Keratinocyte (primary cell): ENCODE measurements at regions not wholly inside any gene's neighbourhood (a gene's known extent, or its start where the extent isn't known, plus 50 kb on each side); places are given as distances from the start of the nearest gene placed in this dataset.

Experiments
- DNase-seq: peaks from one replicate; pipeline ENCODE4 v3.0.0-alpha.2; 2011; ENCODE audit warnings: low read depth, missing footprints, low spot score
- FAIRE-seq: peaks from 2 replicates; lab custom pipeline; 2011; peaks lifted over from hg19 to GRCh38; lab: Jason Lieb, UNC
- H2AFZ ChIP-seq: 2 replicates; pipeline ENCODE4 v1.6.0; 2012; ENCODE audit warnings: low read length, control low read depth, inconsistent platforms; ENCODE audit not compliant: control insufficient read depth
- H3K27ac ChIP-seq: 2 replicates; pipeline ENCODE4 v1.5.1; 2011; ENCODE audit warnings: low read length; ENCODE audit not compliant: control insufficient read depth, insufficient read depth
- H3K27me3 ChIP-seq: 3 replicates; pipeline ENCODE4 v1.6.0; 2011; ENCODE audit warnings: low read length; ENCODE audit not compliant: control insufficient read depth, insufficient read depth; ENCODE audit errors: extremely low read depth
- H3K36me3 ChIP-seq, 2 experiments: 2 replicates in 1 of 2; 3 replicates in 1 of 2; pipeline ENCODE4 v1.5.1; 2011; ENCODE audit warnings: low read length in 2 of 2, mild to moderate bottlenecking in 1 of 2; ENCODE audit not compliant: control insufficient read depth in 2 of 2, insufficient read depth in 2 of 2; ENCODE audit errors: extremely low read depth in 1 of 2
- H3K4me1 ChIP-seq: 3 replicates; pipeline ENCODE4 v1.5.1; 2011; ENCODE audit warnings: low read length; ENCODE audit not compliant: control insufficient read depth, insufficient read depth; ENCODE audit errors: extremely low read depth
- H3K4me2 ChIP-seq: 3 replicates; pipeline ENCODE4 v1.6.0; 2011; ENCODE audit warnings: low read depth, low read length; ENCODE audit not compliant: control insufficient read depth, insufficient read depth; ENCODE audit errors: extremely low read depth
- H3K4me3 ChIP-seq, 3 experiments: fragments of 200-600 bp in 1 of 3; sonication (generic) in 1 of 3; 2 replicates in 2 of 3; 3 replicates in 1 of 3; pipeline ENCODE4 v1.5.1; 2011 to 2016; ENCODE audit warnings: low read length in 3 of 3, mild to moderate bottlenecking in 3 of 3, control low read depth in 2 of 3, inconsistent platforms in 1 of 3, low read depth in 1 of 3, mixed read lengths in 1 of 3, mixed run types in 1 of 3, moderate library complexity in 1 of 3; ENCODE audit not compliant: control insufficient read depth in 2 of 3, insufficient read depth in 2 of 3; ENCODE audit errors: extremely low read depth in 1 of 3
- H3K79me2 ChIP-seq: 2 replicates; pipeline ENCODE4 v1.6.0; 2012; ENCODE audit warnings: low read length; ENCODE audit not compliant: control insufficient read depth, insufficient read depth
- H3K9ac ChIP-seq: 3 replicates; pipeline ENCODE4 v1.6.0; 2011; ENCODE audit warnings: low read length; ENCODE audit not compliant: control insufficient read depth, insufficient read depth; ENCODE audit errors: extremely low read depth
- H3K9me1 ChIP-seq: 3 replicates; pipeline ENCODE4 v1.6.0; 2011; ENCODE audit warnings: low read length; ENCODE audit not compliant: control insufficient read depth, insufficient read depth; ENCODE audit errors: extremely low read depth
- H3K9me3 ChIP-seq: 2 replicates; pipeline ENCODE4 v1.5.1; 2012; ENCODE audit warnings: low read depth, low read length; ENCODE audit not compliant: control insufficient read depth
- H4K20me1 ChIP-seq: 3 replicates; pipeline ENCODE4 v1.6.0; 2011; ENCODE audit warnings: low read length; ENCODE audit not compliant: control insufficient read depth, insufficient read depth; ENCODE audit errors: extremely low read depth
- EZH2 ChIP-seq: IDR thresholded peaks from one replicate; pipeline ENCODE4 v1.6.1; 2012; ENCODE audit warnings: inconsistent platforms, mild to moderate bottlenecking, low read length, moderate library complexity
- dilution Hi-C: fragments of 300-500 bp; cut with MboI; formaldehyde crosslinking; loops from one replicate; pipeline ENCODE4 v1.7.0; 2020; ENCODE audit warnings: low sequenced_read_pairs; ENCODE audit not compliant: extremely low pct_ligation_motif_present
- TF ChIP-seq, protein P1 (sequence below), 3 experiments: IDR thresholded peaks in 1 of 3; conservative IDR thresholded peaks in 1 of 3; optimal IDR thresholded peaks in 1 of 3; 2 replicates in 2 of 3; 3 replicates in 1 of 3; pipeline versions ENCODE3 to v1.5.1; 2011; ENCODE audit warnings: low read length in 3 of 3, mild to moderate bottlenecking in 3 of 3, moderate library complexity in 2 of 3, control low read depth in 1 of 3, inconsistent platforms in 1 of 3; ENCODE audit not compliant: insufficient read depth in 2 of 3; ENCODE audit errors: extremely low read depth in 1 of 3

DNA sequence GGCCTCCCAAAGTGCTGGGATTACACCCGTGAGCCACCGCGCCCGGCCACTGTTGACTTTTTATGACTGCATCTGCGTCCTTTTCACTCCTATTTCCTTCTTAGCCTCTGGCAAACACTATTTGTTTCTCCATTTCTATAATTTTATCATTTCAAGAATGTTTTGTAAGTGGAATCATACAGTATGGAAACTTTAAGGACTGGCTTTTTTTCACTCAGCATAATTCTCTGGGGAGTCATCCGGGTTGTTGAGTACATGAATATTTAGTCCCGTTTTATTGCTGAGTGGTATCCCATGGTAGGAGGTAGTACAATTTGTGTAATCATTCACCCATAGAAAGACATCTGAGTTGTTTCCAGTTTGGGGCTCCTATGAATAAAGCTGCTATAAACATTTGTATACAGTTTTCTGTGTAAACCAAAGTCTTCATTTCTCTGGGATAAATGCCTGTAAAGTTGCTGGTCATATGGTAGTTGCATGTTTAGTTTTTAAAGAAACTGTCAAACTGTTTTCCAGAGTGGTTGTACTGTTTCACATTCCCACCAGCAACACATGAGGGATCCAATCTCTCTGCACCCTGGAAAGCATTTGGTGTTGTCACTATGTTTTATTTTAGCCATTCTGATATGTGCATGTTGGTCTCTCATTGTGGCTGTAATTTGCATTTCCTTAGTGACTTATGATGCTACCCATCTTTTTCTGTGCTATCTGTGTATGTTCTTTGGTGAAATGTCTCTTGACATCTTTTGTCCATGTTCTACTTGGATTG, 139.6 kb upstream of the EEPD1 start:
- Histone ChIP-seq H3K9ac (no peak overlapping the region), H3K9me3 (no peaks in the 10 kb centered on the region), H3K79me2 (no peaks in the 10 kb centered on the region), H3K4me1 (no peaks in the 10 kb centered on the region), H3K9me1 (no peaks in the 10 kb centered on the region), H2AFZ (no peak overlapping the region), H3K4me2 (no peak overlapping the region), H3K36me3 (no peaks in the 10 kb centered on the region), H3K4me3 (no peak overlapping the region), H3K27ac (no peak overlapping the region), H3K27me3 (no peaks in the 10 kb centered on the region), H4K20me1 (no peaks in the 10 kb centered on the region)
- TF ChIP-seq EZH2, result no peak
- TF ChIP-seq, protein P1, sequence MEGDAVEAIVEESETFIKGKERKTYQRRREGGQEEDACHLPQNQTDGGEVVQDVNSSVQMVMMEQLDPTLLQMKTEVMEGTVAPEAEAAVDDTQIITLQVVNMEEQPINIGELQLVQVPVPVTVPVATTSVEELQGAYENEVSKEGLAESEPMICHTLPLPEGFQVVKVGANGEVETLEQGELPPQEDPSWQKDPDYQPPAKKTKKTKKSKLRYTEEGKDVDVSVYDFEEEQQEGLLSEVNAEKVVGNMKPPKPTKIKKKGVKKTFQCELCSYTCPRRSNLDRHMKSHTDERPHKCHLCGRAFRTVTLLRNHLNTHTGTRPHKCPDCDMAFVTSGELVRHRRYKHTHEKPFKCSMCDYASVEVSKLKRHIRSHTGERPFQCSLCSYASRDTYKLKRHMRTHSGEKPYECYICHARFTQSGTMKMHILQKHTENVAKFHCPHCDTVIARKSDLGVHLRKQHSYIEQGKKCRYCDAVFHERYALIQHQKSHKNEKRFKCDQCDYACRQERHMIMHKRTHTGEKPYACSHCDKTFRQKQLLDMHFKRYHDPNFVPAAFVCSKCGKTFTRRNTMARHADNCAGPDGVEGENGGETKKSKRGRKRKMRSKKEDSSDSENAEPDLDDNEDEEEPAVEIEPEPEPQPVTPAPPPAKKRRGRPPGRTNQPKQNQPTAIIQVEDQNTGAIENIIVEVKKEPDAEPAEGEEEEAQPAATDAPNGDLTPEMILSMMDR (optimal IDR thresholded peaks at IDR 0.05 in 1 of 3, IDR thresholded peaks at IDR 0.05 in 1 of 3, conservative IDR thresholded peaks at IDR 0.05 in 1 of 3; ENCODE audit: extremely low read depth in 1 of 3, insufficient read depth in 2 of 3, low read length in 3 of 3), result no peak
- FAIRE-seq (no peak), DNase-seq (no peak)
- dilution Hi-C loops, result no loop called here

DNA sequence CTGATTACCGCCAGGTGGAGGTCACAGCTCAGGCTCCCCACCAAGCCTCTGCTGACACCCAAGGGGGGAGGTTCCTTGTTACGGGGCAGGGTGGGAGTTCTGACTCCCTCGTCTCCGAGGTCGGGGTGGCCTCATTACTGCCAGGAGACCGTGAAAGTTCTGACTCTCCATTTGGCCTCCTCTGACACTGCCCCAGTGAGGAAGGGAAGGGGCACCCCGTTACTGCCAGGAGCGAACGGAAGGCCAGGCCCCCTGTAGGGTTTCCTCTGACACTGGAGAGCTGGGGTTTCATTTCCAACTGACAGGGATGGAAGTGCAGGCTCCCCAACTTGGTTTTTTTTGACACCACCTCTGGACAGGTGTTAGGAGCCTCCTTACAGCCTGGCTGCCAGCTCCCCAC, 138.1 kb upstream of the EEPD1 start:
- Histone ChIP-seq H3K27ac (no peak overlapping the region), H3K79me2 (no peaks in the 10 kb centered on the region), H3K9ac (no peak overlapping the region), H3K9me1 (no peaks in the 10 kb centered on the region), H4K20me1 (no peaks in the 10 kb centered on the region), H2AFZ (no peak overlapping the region), H3K9me3 (no peaks in the 10 kb centered on the region), H3K4me1 (no peaks in the 10 kb centered on the region), H3K27me3 (no peaks in the 10 kb centered on the region), H3K36me3 (no peaks in the 10 kb centered on the region), H3K4me3 (no peak overlapping the region), H3K4me2 (no peak overlapping the region)
- no peak for TF ChIP-seq EZH2
- TF ChIP-seq, protein P1 (optimal IDR thresholded peaks at IDR 0.05 in 1 of 3, IDR thresholded peaks at IDR 0.05 in 1 of 3, conservative IDR thresholded peaks at IDR 0.05 in 1 of 3; ENCODE audit: extremely low read depth in 1 of 3, insufficient read depth in 2 of 3, low read length in 3 of 3), result no peak
- FAIRE-seq, result no peak
- dilution Hi-C loops, result no loop called here
- no peak for DNase-seq
